CD14-positive monocyte (primary cell): ENCODE measurements at regions not wholly inside any gene's neighbourhood (a gene's known extent, or its start where the extent isn't known, plus 50 kb on each side); places are given as distances from the start of the nearest gene placed in this dataset.

Experiments used
- DNase-seq, 3 donors: peaks; one replicate each; pipeline ENCODE4 v3.0.0-alpha.2; 2011 to 2022
- H2AFZ ChIP-seq: 2 replicates; pipeline ENCODE4 v1.6.0; 2012; ENCODE audit warnings: mild to moderate bottlenecking, low read depth, low read length, inconsistent platforms; ENCODE audit not compliant: insufficient read depth, poor library complexity, severe bottlenecking
- H3K27ac ChIP-seq, 2 donors: 1 replicate in 1 of 2; 2 replicates in 1 of 2; pipeline ENCODE4 v1.5.1; 2012 to 2013; ENCODE audit warnings: low read length in 2 of 2, control low read depth in 1 of 2, inconsistent platforms in 1 of 2, low read depth in 1 of 2, mild to moderate bottlenecking in 1 of 2
- H3K27me3 ChIP-seq, 2 donors: one replicate each; pipeline versions ENCODE4 v1.6.0 to v1.6.1; 2011 to 2013; ENCODE audit warnings: low read length in 2 of 2; ENCODE audit not compliant: control insufficient read depth in 2 of 2, insufficient read depth in 2 of 2
- H3K36me3 ChIP-seq, 2 donors: replicated peaks in 1 of 2; 1 replicate in 1 of 2; 2 replicates in 1 of 2; pipeline versions ENCODE4 v1.5.1 to v1.6.1; 2012 to 2013; ENCODE audit warnings: low read length in 2 of 2, control low read depth in 1 of 2, inconsistent platforms in 1 of 2, mild to moderate bottlenecking in 1 of 2; ENCODE audit not compliant: insufficient read depth in 2 of 2, control insufficient read depth in 1 of 2
- H3K4me1 ChIP-seq, 2 donors: 1 replicate in 1 of 2; 2 replicates in 1 of 2; pipeline versions ENCODE4 v1.5.1 to v1.6.1; 2012 to 2013; ENCODE audit warnings: low read length in 2 of 2, control low read depth in 1 of 2, inconsistent platforms in 1 of 2, mild to moderate bottlenecking in 1 of 2, moderate library complexity in 1 of 2; ENCODE audit not compliant: insufficient read depth in 2 of 2, control insufficient read depth in 1 of 2
- H3K4me2 ChIP-seq: replicated peaks from 2 replicates; pipeline ENCODE3; 2012; ENCODE audit warnings: low read length, moderate library complexity, mild to moderate bottlenecking; ENCODE audit not compliant: poor library complexity, severe bottlenecking; ENCODE audit errors: extremely low read depth
- H3K4me3 ChIP-seq, 3 experiments: fragments of 200-600 bp in 1 of 3; sonication (generic) in 1 of 3; replicated peaks in 1 of 3; 1 replicate in 2 of 3; 2 replicates in 1 of 3; pipeline ENCODE4 v1.5.1; 2011 to 2013; ENCODE audit warnings: low read length in 3 of 3, mild to moderate bottlenecking in 3 of 3, control low read depth in 2 of 3, low read depth in 2 of 3, inconsistent platforms in 1 of 3, moderate library complexity in 1 of 3
- H3K79me2 ChIP-seq: 2 replicates; pipeline ENCODE4 v1.6.0; 2012; ENCODE audit warnings: mild to moderate bottlenecking, control low read depth, inconsistent platforms, low read length, moderate library complexity; ENCODE audit not compliant: insufficient read depth
- H3K9ac ChIP-seq: 2 replicates; pipeline ENCODE4 v1.6.0; 2017; ENCODE audit warnings: low read length, mild to moderate bottlenecking; ENCODE audit not compliant: insufficient read depth, poor library complexity, severe bottlenecking
- H3K9me3 ChIP-seq, 2 donors: replicated peaks in 1 of 2; 1 replicate in 1 of 2; 2 replicates in 1 of 2; pipeline versions ENCODE4 v1.5.1 to v1.6.1; 2012 to 2013; ENCODE audit warnings: low read length in 2 of 2, control low read depth in 1 of 2; ENCODE audit not compliant: control insufficient read depth in 1 of 2, insufficient read depth in 1 of 2
- H4K20me1 ChIP-seq: 2 replicates; pipeline ENCODE4 v1.6.0; 2012; ENCODE audit warnings: mild to moderate bottlenecking, low read length, control low read depth, moderate library complexity; ENCODE audit not compliant: insufficient read depth
- H3K27ac Mint-ChIP-seq, 7 donors: one replicate each; pipeline ENCODE4 v1.8.0; 2020; ENCODE audit warnings: mild to moderate bottlenecking in 7 of 7, mixed read lengths in 7 of 7, moderate library complexity in 6 of 7, inconsistent platforms in 2 of 7
- H3K27me3 Mint-ChIP-seq, 3 donors: one replicate each; pipeline ENCODE4 v1.8.0; 2021 to 2022; ENCODE audit warnings: low read depth in 3 of 3, mild to moderate bottlenecking in 3 of 3, mixed read lengths in 3 of 3, moderate library complexity in 3 of 3, inconsistent platforms in 1 of 3
- H3K36me3 Mint-ChIP-seq, 2 donors: one replicate each; pipeline ENCODE4 v1.8.0; 2020; ENCODE audit warnings: mixed read lengths in 2 of 2, inconsistent platforms in 1 of 2, mild to moderate bottlenecking in 1 of 2
- H3K4me1 Mint-ChIP-seq: one replicate; pipeline ENCODE4 v1.8.0; 2020; ENCODE audit warnings: mild to moderate bottlenecking, mixed read lengths
- H3K4me3 Mint-ChIP-seq, 2 donors: one replicate each; pipeline ENCODE4 v1.8.0; 2020; ENCODE audit warnings: mild to moderate bottlenecking in 2 of 2, mixed read lengths in 2 of 2, moderate library complexity in 1 of 2
- H3K9me3 Mint-ChIP-seq, 7 donors: one replicate each; pipeline ENCODE4 v1.8.0; 2020 to 2022; ENCODE audit warnings: mixed read lengths in 7 of 7, mild to moderate bottlenecking in 6 of 7, moderate library complexity in 6 of 7, inconsistent platforms in 2 of 7
- CTCF ChIP-seq: fragments of 200-600 bp; IDR thresholded peaks from one replicate; pipeline ENCODE4 v1.8.0; 2022; ENCODE audit warnings: antibody characterized with exemption, mild to moderate bottlenecking
- WGBS: methylation state at CpG from one replicate; pipeline ENCODE4 v1.1.5; 2013; ENCODE audit warnings: missing lambda C conversion rate; ENCODE audit not compliant: insufficient coverage; 5-methylcytosine and 5-hydroxymethylcytosine counted together
- intact Hi-C, 2 donors: fragments of 100-400 bp; cut with micrococcal nuclease; formaldehyde crosslinking; loops; one replicate each; pipeline versions ENCODE4 v1.15.0 to v1.15.1; 2023

GRCh38 chr3:59185591-59186369 is 136.0 kb upstream of the CFAP20DC start:
- Mint-ChIP-seq H3K4me3 (no peak overlapping the region), H3K27ac (no peak overlapping the region), H3K9me3 (peaks cover 0 to 8% (median 0%) of the 10 kb centered on the region in 7 donors), H3K27me3 (peaks cover 0 to 5% (median 0%) of the 10 kb centered on the region in 3 donors), H3K36me3 (no peaks in the 10 kb centered on the region), H3K4me1 (no peaks in the 10 kb centered on the region)
- no peaks in the 10 kb centered on the region for H3K27me3 ChIP-seq
- no peak overlapping the region for H3K9ac ChIP-seq
- no peaks in the 10 kb centered on the region for H4K20me1 ChIP-seq
- no peak overlapping the region for H3K27ac ChIP-seq
- no peak for DNase-seq
- H3K4me2 ChIP-seq, result no peak overlapping the region
- no peaks in the 10 kb centered on the region for H3K79me2 ChIP-seq
- no peaks in the 10 kb centered on the region for H3K36me3 ChIP-seq
- H3K4me3 ChIP-seq, result no peak overlapping the region
- intact Hi-C loops, result no loop called here
- no peak overlapping the region for H2AFZ ChIP-seq
- H3K4me1 ChIP-seq, result no peaks in the 10 kb centered on the region
- H3K9me3 ChIP-seq, result no peaks in the 10 kb centered on the region
- 80% methylated on average over 1 of the region's 3 CpGs for WGBS
- no peak for TF ChIP-seq CTCF

GRCh38 chr3:59180006-59180405 is 130.2 kb upstream of the CFAP20DC start:
- TF ChIP-seq CTCF, result no peak
- H3K27ac Mint-ChIP-seq, result no peak overlapping the region
- Histone ChIP-seq H3K9ac (no peak overlapping the region), H3K27ac (no peak overlapping the region), H2AFZ (no peak overlapping the region), H3K4me3 (no peak overlapping the region), H3K36me3 (no peaks in the 10 kb centered on the region), H4K20me1 (no peaks in the 10 kb centered on the region), H3K79me2 (no peaks in the 10 kb centered on the region), H3K27me3 (no peaks in the 10 kb centered on the region), H3K4me2 (no peak overlapping the region), H3K4me1 (no peaks in the 10 kb centered on the region), H3K9me3 (no peaks in the 10 kb centered on the region)
- DNase-seq, result no peak
- no peak overlapping the region for H3K4me3 Mint-ChIP-seq
- 100% methylated on average over 2 of the region's 3 CpGs for WGBS
- peaks cover 0 to 6% (median 0%) of the 10 kb centered on the region in 3 donors for H3K27me3 Mint-ChIP-seq
- no peaks in the 10 kb centered on the region for H3K36me3 Mint-ChIP-seq
- intact Hi-C loops, result no loop called here
- no peaks in the 10 kb centered on the region for H3K4me1 Mint-ChIP-seq
- peaks cover 0 to 4% (median 3%) of the 10 kb centered on the region in 7 donors for H3K9me3 Mint-ChIP-seq
